Caki2 (cell line): ENCODE measurements at regions not wholly inside any gene's neighbourhood (a gene's known extent, or its start where the extent isn't known, plus 50 kb on each side); places are given as distances from the start of the nearest gene placed in this dataset.

Experiments
- DNase-seq: peaks from one replicate; pipeline ENCODE4 v3.0.0-alpha.2; 2015; ENCODE audit warnings: low read depth
- in situ Hi-C: cut with HindIII; loops from 2 replicates; pipeline ENCODE4 v1.10.0; 2016; ENCODE audit warnings: low sequenced_read_pairs, low pct_unique_long_range_greater_than_20kb, mixed read lengths

DNA sequence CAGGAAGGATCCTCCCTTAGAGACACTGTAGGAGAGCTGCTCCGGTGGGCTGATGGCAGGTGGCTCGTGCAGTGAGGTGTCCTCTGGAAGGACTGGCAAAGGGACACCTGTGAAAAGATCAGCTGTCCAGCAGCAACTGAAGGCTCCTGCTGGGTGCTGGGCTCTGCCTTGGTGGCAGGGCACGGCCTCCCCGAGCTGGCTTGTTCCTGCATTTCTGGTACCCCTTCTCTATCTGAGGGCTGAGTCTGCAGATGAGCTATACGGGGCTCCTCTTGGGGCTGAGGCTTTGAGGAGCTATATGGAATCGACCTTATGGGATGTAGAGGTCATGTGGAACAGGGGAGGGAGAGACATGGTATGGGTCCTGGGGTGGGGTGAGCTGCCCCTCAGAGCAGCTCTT is 875.8 kb downstream of the BRD1 start:
- DNase-seq = no peak
- in situ Hi-C loops = no loop called here

DNA sequence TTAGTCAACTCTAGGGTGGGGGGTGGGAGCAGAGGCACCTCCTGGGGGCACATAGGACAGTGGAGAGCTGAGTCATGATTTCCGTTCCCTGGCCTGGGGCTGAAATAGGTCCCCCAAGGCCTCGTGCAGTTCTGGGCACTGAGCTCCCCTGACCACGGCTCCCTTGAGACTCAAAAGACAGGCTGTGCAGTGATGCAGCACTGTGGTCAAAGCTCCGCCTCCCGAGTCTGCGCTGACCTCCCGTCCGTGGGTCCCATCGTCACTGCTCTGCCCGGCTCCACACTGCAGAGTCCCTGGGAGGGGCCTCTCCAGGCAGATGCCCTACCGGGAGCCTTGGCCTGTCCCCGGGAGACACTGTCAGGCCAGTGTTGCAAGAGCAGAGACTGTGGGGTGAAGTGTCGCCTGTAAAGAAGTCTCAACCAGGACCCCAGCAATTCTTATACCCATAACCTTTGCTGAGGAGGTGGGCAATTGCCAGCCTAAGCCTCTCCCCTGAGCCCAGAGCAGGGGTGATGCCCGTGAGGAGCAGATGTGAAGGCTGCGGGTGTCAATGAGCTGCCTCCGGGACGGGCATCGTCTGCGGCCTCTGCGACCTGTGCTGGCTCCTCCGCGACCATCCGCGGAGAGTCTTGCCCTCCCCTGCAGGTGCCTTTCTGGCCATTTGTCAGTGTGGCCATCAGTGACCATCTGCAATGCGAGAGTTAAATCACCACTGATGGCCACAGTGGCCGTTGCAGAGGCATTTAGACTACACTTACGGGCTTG is 877.3 kb downstream of the BRD1 start:
- in situ Hi-C loops = no loop called here
- no peak for DNase-seq

GRCh38 chr22:48949375-48950149 is 878.1 kb downstream of the BRD1 start:
- no peak for DNase-seq
- in situ Hi-C loops = no loop called here

DNA sequence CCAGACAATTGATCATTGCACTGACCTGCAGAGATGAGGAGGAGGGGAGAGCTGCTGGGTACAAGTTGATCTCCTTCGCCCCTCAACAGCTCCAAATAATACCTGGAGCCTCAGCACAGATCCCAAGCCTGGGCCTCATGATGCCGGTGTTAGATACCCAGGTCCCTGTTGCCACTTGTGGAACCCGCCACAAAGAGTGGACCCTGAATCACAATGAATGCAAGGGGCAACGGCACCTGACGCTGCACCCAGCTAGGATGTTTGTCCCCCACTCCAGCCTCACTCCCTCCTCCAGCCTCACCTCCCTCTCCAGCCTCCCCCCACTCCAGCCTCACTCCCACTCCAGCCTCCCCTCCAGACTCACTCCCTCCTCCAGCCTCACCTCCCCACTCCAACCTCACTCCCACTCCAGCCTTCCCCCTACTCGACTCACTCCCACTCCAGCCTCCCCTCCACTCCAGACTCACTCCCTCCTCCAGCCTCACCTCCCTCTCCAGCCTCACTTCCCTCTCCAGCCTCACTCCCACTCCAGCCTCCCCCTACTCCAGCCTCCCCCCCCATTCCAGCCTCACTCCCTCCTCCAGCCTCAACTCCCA is 879.0 kb downstream of the BRD1 start:
- in situ Hi-C loops = no loop called here
- no peak for DNase-seq

- in situ Hi-C loops = no loop called here
- DNase-seq = no peak
Measured at GRCh38 chr22:48947636-48948035, 880.0 kb downstream of the BRD1 start.

DNA sequence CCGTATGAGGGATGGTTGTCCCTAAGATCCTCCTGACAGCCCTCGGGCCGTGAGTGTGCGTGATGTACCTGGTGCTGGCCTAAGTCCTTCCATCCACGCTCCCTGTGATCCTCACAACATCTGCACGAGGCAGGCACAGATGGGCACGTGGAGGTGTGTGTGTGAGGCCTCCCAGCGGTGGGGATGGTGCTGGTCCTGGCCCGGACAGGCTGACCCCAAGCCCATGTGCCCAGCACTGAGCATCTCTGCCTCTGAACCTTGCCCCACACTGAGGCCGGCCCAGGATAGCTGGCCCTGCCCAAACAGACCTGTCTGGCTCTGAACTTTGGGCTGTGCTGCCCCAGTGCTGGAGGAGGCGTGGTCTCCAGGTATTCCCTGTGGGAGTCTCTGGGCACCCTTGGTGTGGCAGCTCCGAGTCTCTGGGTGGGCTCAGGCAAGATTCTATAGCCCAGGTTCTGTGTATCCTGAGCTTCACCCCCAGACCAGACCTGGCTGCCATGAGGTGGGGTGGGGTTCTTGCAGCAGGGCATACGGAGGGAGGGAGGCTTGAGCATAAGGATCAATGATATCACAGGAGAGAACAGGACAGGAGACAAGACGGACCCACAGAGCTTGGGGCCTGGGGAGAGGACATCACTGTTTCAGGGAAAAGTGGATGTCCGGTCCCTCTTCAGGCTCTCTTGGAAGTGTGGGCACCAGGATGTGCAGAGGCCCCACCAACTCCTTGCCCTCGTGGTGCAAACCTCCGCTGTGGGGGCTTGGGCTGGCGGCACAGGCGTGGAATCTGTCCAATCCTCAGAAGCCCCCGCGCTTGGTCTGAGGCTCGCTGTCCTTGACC is 881.8 kb downstream of the BRD1 start:
- in situ Hi-C loops = no loop called here

DNA sequence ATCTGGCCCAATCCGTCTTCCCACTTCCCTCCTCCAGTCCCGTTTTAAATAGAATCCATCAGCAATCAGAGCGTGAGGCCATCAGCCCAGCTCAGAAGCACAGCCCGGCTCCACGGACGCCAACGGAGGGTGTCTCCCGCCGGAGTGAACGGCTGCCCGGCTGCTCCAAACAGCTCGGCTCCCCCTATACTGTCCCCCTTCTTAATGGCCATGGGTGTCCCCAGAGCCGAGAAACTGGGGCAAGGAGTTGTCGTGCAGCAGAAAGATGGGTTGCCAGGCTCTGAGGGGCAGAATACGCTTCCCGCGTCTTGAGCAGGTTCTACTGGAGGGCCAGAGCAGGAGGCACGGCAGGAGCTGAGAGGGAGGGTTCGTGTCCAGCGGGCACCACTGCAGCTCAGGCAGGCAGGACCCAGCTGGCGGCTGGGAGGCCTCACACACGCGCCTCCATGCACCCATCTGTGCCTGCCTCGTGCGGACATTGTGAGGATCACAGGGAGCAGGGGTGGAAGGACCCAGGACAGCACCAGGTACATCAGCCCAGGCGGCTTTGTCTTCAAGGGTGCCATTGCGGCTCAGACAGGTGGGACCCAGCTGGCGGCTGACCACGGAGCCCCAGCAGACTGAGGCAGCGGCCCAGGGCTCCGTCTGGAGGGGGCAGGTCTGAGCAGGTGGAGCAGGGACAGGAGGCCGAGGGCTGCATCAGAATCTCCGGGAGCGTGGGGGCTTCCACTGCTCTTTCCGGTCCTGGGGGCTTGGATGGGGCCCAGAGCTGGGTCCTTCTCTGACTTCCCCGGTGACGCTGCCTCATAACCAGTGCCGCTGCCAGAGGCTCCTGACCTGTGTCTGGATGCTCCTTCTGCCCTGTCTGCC is 882.7 kb downstream of the BRD1 start:
- no peak for DNase-seq
- in situ Hi-C loops = no loop called here

More for the DNA sequence above, 881.8 kb downstream of the BRD1 start:
- no peak for DNase-seq

- DNase-seq = no peak
- in situ Hi-C loops = no loop called here
Measured at GRCh38 chr22:48944433-48944750, 883.3 kb downstream of the BRD1 start.

GRCh38 chr22:48943567-48944432 is 883.9 kb downstream of the BRD1 start:
- no peak for DNase-seq
- in situ Hi-C loops = no loop called here

DNA sequence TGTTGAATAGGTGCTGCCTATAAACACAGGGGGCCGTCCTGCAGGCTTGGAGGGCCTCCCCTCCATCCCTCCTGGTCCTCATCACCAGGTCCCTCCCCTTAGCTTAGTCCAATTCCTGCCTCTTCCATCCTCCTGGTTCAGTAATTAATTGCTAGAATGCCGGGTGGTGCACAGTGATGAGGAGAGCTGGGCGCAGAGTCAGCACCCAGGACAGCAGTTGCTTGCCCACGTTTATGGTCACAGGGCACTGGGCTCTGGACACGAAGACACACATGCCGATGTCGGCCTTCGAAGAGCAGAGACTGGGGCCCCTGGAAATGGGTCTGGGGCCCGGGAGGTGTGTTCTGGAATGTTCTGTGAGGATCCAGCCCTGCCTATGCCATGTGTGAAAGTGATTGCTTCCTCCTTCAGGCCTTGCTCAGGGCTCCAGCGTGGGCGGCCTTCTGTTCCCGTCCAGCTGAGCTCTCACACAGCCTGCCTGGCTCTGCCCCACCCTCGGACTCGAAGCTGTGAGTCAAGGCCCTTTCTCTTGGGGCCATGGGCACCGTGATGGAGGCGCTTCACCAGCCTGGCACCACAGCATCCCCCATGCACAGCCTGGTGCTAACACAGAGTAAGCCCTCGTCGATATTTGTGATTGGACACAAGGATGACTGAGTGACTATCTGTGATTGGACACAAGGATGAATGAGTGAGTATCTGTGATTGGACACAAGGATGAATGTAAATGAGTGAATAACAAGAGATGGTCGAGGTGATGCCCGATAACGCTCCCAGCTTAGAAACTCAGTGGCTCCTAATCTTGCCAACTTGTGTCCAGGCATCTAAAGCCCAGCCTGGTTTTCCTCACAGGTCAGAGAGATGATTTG is 884.7 kb downstream of the BRD1 start:
- in situ Hi-C loops = no loop called here
- DNase-seq = no peak

GRCh38 chr22:48941903-48942575 is 885.6 kb downstream of the BRD1 start:
- no peak for DNase-seq

GRCh38 chr22:48941033-48941902 is 886.4 kb downstream of the BRD1 start:
- DNase-seq = no peak
- in situ Hi-C loops = no loop called here

More at GRCh38 chr22:48941903-48942575, 885.6 kb downstream of the BRD1 start:
- in situ Hi-C loops = no loop called here

GRCh38 chr22:48940266-48941032 is 887.2 kb downstream of the BRD1 start:
- no peak for DNase-seq
- in situ Hi-C loops = no loop called here
